H1 (cell line): ENCODE measurements at regions not wholly inside any gene's neighbourhood (a gene's known extent, or its start where the extent isn't known, plus 50 kb on each side); places are given as distances from the start of the nearest gene placed in this dataset.

ENCODE experiments used
- CTCF ChIA-PET: fragments of 300-600 bp; sonication (Branson Sonifier 250); formaldehyde crosslinking; loops from one replicate; lab custom pipeline; 2021; ENCODE audit not compliant: partially characterized antibody; lab: Charles Lee
- POLR2A ChIA-PET: fragments of 300-600 bp; sonication (Branson Sonifier 250); formaldehyde crosslinking; loops from one replicate; lab custom pipeline; 2021; ENCODE audit warnings: inconsistent platforms; ENCODE audit not compliant: partially characterized antibody; lab: Charles Lee
- DNase-seq, 2 experiments: peaks; one replicate each; pipeline versions ENCODE4 v3.0.0 to v3.0.0-alpha.2; 2010 to 2022; ENCODE audit warnings: low spot score in 2 of 2, low read depth in 1 of 2, mixed read lengths in 1 of 2
- FAIRE-seq: peaks from 2 replicates; lab custom pipeline; 2011; peaks lifted over from hg19 to GRCh38; lab: Jason Lieb, UNC
- H2AFZ ChIP-seq: 2 replicates; pipeline ENCODE4 v1.8.1; 2012; ENCODE audit warnings: low read length, inconsistent platforms
- H2AK5ac ChIP-seq: 2 replicates; pipeline ENCODE4 v1.6.1; 2013; ENCODE audit warnings: low read depth, low read length
- H2BK120ac ChIP-seq: replicated peaks from 2 replicates; pipeline ENCODE3; 2013; ENCODE audit warnings: low read depth, low read length, inconsistent platforms
- H2BK12ac ChIP-seq: 2 replicates; pipeline ENCODE4 v1.6.1; 2013; ENCODE audit warnings: low read depth, low read length
- H2BK15ac ChIP-seq: 2 replicates; pipeline ENCODE4 v1.6.1; 2013; ENCODE audit warnings: low read length
- H2BK20ac ChIP-seq: 2 replicates; pipeline ENCODE4 v1.6.1; 2013; ENCODE audit warnings: low read length
- H2BK5ac ChIP-seq: 2 replicates; pipeline ENCODE4 v1.6.1; 2013; ENCODE audit warnings: low read depth, low read length
- H3K14ac ChIP-seq: 2 replicates; pipeline ENCODE4 v1.6.1; 2013; ENCODE audit warnings: inconsistent platforms; ENCODE audit not compliant: insufficient read length
- H3K18ac ChIP-seq: 2 replicates; pipeline ENCODE4 v1.6.1; 2013; ENCODE audit warnings: low read length; ENCODE audit errors: extremely low read depth
- H3K23ac ChIP-seq: 2 replicates; pipeline ENCODE4 v1.6.1; 2013; ENCODE audit warnings: inconsistent platforms; ENCODE audit not compliant: insufficient read length
- H3K23me2 ChIP-seq: 2 replicates; pipeline ENCODE4 v1.6.1; 2013; ENCODE audit warnings: low read depth, low read length
- H3K27ac ChIP-seq: 2 replicates; pipeline ENCODE4 v1.6.1; 2011; ENCODE audit warnings: low read depth, low read length, inconsistent platforms
- H3K27me3 ChIP-seq, 4 experiments: replicated peaks in 1 of 4; 1 replicate in 1 of 4; 2 replicates in 3 of 4; pipeline versions ENCODE4 v1.6.1 to v1.8.1; 2011 to 2013; ENCODE audit warnings: low read length in 3 of 4, mild to moderate bottlenecking in 3 of 4, inconsistent platforms in 2 of 4, mixed read lengths in 2 of 4, moderate library complexity in 1 of 4; ENCODE audit not compliant: control insufficient read depth in 3 of 4, insufficient read depth in 3 of 4; ENCODE audit errors: extremely low read depth in 1 of 4
- H3K36me3 ChIP-seq, 4 experiments: 2 replicates each; pipeline versions ENCODE4 v1.6.1 to v1.8.1; 2011 to 2013; ENCODE audit warnings: mild to moderate bottlenecking in 4 of 4, low read length in 3 of 4, moderate library complexity in 2 of 4, control low read depth in 1 of 4, inconsistent platforms in 1 of 4; ENCODE audit not compliant: insufficient read depth in 4 of 4, control insufficient read depth in 2 of 4
- H3K4ac ChIP-seq: replicated peaks from 2 replicates; pipeline ENCODE3; 2013; ENCODE audit warnings: low read length, low read depth, mixed read lengths, inconsistent platforms; ENCODE audit not compliant: insufficient read length
- H3K4me1 ChIP-seq, 4 experiments: replicated peaks in 1 of 4; 1 replicate in 1 of 4; 2 replicates in 3 of 4; pipeline versions ENCODE4 v1.6.1 to v1.8.1; 2011 to 2013; ENCODE audit warnings: low read length in 3 of 4, inconsistent platforms in 2 of 4, mixed read lengths in 1 of 4; ENCODE audit not compliant: insufficient read depth in 4 of 4, control insufficient read depth in 3 of 4
- H3K4me2 ChIP-seq, 2 experiments: 2 replicates each; pipeline versions ENCODE4 v1.6.1 to v1.8.1; 2011 to 2013; ENCODE audit warnings: low read depth in 2 of 2, low read length in 2 of 2, control low read depth in 1 of 2, inconsistent platforms in 1 of 2, mild to moderate bottlenecking in 1 of 2; ENCODE audit not compliant: insufficient read depth in 1 of 2
- H3K4me3 ChIP-seq, 4 experiments: fragments of 200-600, 300-600 bp in 1 of 4; sonication (generic), shearing (Covaris generic), sonication (Bioruptor Twin) in 1 of 4; 2 replicates each; pipeline versions ENCODE4 v1.5.1 to v1.8.1; 2011 to 2016; ENCODE audit warnings: low read length in 4 of 4, low read depth in 3 of 4, control low read depth in 2 of 4, inconsistent platforms in 2 of 4, mild to moderate bottlenecking in 2 of 4, mixed read lengths in 1 of 4, moderate library complexity in 1 of 4; ENCODE audit not compliant: insufficient read depth in 2 of 4; ENCODE audit errors: extremely low read depth in 1 of 4
- H3K56ac ChIP-seq: replicated peaks from 2 replicates; pipeline ENCODE3; 2013; ENCODE audit warnings: low read depth, mild to moderate bottlenecking, mixed read lengths, low read length, inconsistent platforms; ENCODE audit not compliant: insufficient read length
- H3K79me1 ChIP-seq: 2 replicates; pipeline ENCODE4 v1.6.1; 2013; ENCODE audit warnings: low read depth, low read length, control low read depth
- H3K79me2 ChIP-seq, 2 experiments: 2 replicates each; pipeline versions ENCODE4 v1.6.1 to v1.8.1; 2012 to 2013; ENCODE audit warnings: low read length in 2 of 2, mild to moderate bottlenecking in 2 of 2, inconsistent platforms in 1 of 2; ENCODE audit not compliant: insufficient read depth in 2 of 2, control insufficient read depth in 1 of 2
- H3K9ac ChIP-seq, 4 experiments: replicated peaks in 1 of 4; 1 replicate in 1 of 4; 2 replicates in 3 of 4; pipeline versions ENCODE4 v1.6.1 to v1.8.1; 2011 to 2013; ENCODE audit warnings: low read depth in 3 of 4, low read length in 3 of 4, control low read depth in 2 of 4, mild to moderate bottlenecking in 2 of 4, moderate library complexity in 2 of 4, inconsistent platforms in 1 of 4; ENCODE audit errors: extremely low read depth in 1 of 4
- H3K9me3 ChIP-seq, 2 experiments: 2 replicates each; pipeline versions ENCODE4 v1.6.1 to v1.8.1; 2012 to 2013; ENCODE audit warnings: mild to moderate bottlenecking in 2 of 2, moderate library complexity in 2 of 2, control low read depth in 1 of 2, inconsistent platforms in 1 of 2, low read depth in 1 of 2, low read length in 1 of 2, mixed read lengths in 1 of 2; ENCODE audit not compliant: insufficient read depth in 2 of 2
- H4K20me1 ChIP-seq, 2 experiments: replicated peaks in 1 of 2; 2 replicates each; pipeline versions ENCODE3 to v1.8.1; 2011 to 2013; ENCODE audit warnings: inconsistent platforms in 2 of 2, low read length in 2 of 2, mild to moderate bottlenecking in 1 of 2; ENCODE audit not compliant: insufficient read depth in 2 of 2, control insufficient read depth in 1 of 2
- H4K5ac ChIP-seq: 2 replicates; pipeline ENCODE4 v1.6.1; 2013; ENCODE audit warnings: low read length, low read depth, mixed read lengths, inconsistent platforms; ENCODE audit not compliant: insufficient read length
- H4K8ac ChIP-seq: 2 replicates; pipeline ENCODE4 v1.8.0; 2013; ENCODE audit warnings: mild to moderate bottlenecking, moderate library complexity, low read length, inconsistent platforms; ENCODE audit not compliant: insufficient read depth; ENCODE audit errors: extremely low read depth
- H4K91ac ChIP-seq: replicated peaks from 2 replicates; pipeline ENCODE3; 2013; ENCODE audit warnings: low read length, mixed read lengths, inconsistent platforms; ENCODE audit not compliant: insufficient read length
- BCL11A ChIP-seq, 2 experiments: IDR thresholded peaks; one replicate each; pipeline ENCODE4 v1.6.1; 2011; ENCODE audit warnings: low read depth in 2 of 2, low read length in 2 of 2, mild to moderate bottlenecking in 2 of 2
- CTBP2 ChIP-seq: IDR thresholded peaks from 2 replicates; pipeline ENCODE4 v1.7.0; 2011; ENCODE audit warnings: borderline replicate concordance, mild to moderate bottlenecking, moderate library complexity, mixed read lengths, low read length; ENCODE audit not compliant: insufficient read depth, insufficient read length
- JUND ChIP-seq: IDR thresholded peaks from 2 replicates; pipeline ENCODE4 v1.6.1; 2011; ENCODE audit warnings: mild to moderate bottlenecking, improper control_type of control experiment, low read length
- POLR2A ChIP-seq, 2 experiments: IDR thresholded peaks; 1 replicate in 1 of 2; 2 replicates in 1 of 2; pipeline ENCODE4 v1.6.1; 2011; ENCODE audit warnings: low read depth in 2 of 2, low read length in 2 of 2, mild to moderate bottlenecking in 2 of 2; ENCODE audit errors: control extremely low read depth in 1 of 2
- WGBS, 2 experiments: shearing (Covaris generic) in 1 of 2; methylation state at CpG; one replicate each; pipeline versions ENCODE4 v1.1.6 to v1.1.7; 2013 to 2015; ENCODE audit warnings: low lambda C conversion rate in 2 of 2, mixed read lengths in 2 of 2, inconsistent platforms in 1 of 2, low coverage in 1 of 2, missing lambda C conversion rate in 1 of 2; ENCODE audit not compliant: insufficient replicate concordance in 2 of 2, insufficient coverage in 1 of 2, insufficient read length in 1 of 2; ENCODE audit errors: extremely low coverage in 1 of 2, missing lambda C conversion rate in 1 of 2; 5-methylcytosine and 5-hydroxymethylcytosine counted together

DNA sequence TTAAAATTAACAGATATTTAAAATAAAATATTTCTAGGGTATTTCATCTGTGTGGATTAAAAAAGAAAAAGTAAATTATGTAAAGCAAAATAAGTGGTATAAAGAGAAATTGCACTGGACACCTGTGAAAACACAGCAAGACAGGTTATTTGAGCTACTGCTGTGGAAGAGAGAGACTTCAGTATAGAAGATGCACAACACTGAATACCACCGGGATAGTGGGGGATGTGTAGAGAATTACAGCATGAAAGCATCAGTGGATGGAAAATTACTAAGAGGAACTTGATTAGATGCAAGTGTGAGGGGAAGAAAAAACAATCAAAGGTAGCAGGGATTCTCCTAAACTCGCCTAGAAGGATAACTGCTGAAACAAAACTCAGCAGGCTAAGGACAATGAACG lies 1242.5 kb upstream of the GBE1 start:
- CTCF ChIA-PET = no interaction called here
- no peak for FAIRE-seq
- Histone ChIP-seq H2BK120ac (no peak overlapping the region), H2AK5ac (no peak overlapping the region), H3K27ac (no peak overlapping the region), H3K4me3 (peak overlapping the region in 1 of 4 experiments; percentile 19; a peak in 1 of 8 replicates), H3K56ac (no peak overlapping the region), H3K79me2 (no peaks in the 10 kb centered on the region), H3K79me1 (no peaks in the 10 kb centered on the region), H3K18ac (no peak overlapping the region), H3K4me2 (no peak overlapping the region; a peak in 1 of 4 replicates), H3K36me3 (no peaks in the 10 kb centered on the region), H3K23ac (no peak overlapping the region), H2AFZ (peak overlapping the region; percentile 60; the same call in 1 of the 2 replicates), H3K4ac (no peak overlapping the region), H3K4me1 (peaks cover 0 to 22% (median 9%) of the 10 kb centered on the region in 4 experiments; a peak in 5 of 7 replicates), H2BK5ac (no peak overlapping the region), H3K23me2 (no peaks in the 10 kb centered on the region; the same call in 1 of the 2 replicates), H4K5ac (no peak overlapping the region), H3K14ac (no peak overlapping the region), H2BK20ac (0 out of 2 replicates have a peak overlapping the region, but pooled peaks have one; percentile 13), H2BK15ac (no peak overlapping the region), H3K27me3 (no peaks in the 10 kb centered on the region), H2BK12ac (no peak overlapping the region), H4K20me1 (no peaks in the 10 kb centered on the region), H4K8ac (no peak overlapping the region), H4K91ac (peak overlapping the region; percentile 8), H3K9me3 (no peaks in the 10 kb centered on the region), H3K9ac (no peak overlapping the region)
- no peak for DNase-seq
- 37% methylated on average over 3 of the region's 3 CpGs; no CpG with 5 or more reads in 1 of the 2 experiments for WGBS, 2 experiments
- POLR2A ChIA-PET = no interaction called here
- no peak for TF ChIP-seq BCL11A (IDR thresholded peaks at IDR 0.05; ENCODE audit: low read depth in 2 of 2, low read length in 2 of 2)
- no peak for TF ChIP-seq JUND
- TF ChIP-seq POLR2A (IDR thresholded peaks at IDR 0.05; ENCODE audit: control extremely low read depth in 1 of 2, low read depth in 2 of 2, low read length in 2 of 2) = no peak
- no peak for TF ChIP-seq CTBP2
